Activated CD4-positive, alpha-beta T cell treated with anti-CD3 and anti-CD28 coated beads for 48 hours (primary cell): ENCODE measurements at regions not wholly inside any gene's neighbourhood (a gene's known extent, or its start where the extent isn't known, plus 50 kb on each side); places are given as distances from the start of the nearest gene placed in this dataset.
A peak's percentile ranks its signal among the peaks of the same experiment; 100 is the strongest.

Source experiments
- DNase-seq: peaks from one replicate; pipeline ENCODE4 v3.0.0-alpha.2; 2020

DNA sequence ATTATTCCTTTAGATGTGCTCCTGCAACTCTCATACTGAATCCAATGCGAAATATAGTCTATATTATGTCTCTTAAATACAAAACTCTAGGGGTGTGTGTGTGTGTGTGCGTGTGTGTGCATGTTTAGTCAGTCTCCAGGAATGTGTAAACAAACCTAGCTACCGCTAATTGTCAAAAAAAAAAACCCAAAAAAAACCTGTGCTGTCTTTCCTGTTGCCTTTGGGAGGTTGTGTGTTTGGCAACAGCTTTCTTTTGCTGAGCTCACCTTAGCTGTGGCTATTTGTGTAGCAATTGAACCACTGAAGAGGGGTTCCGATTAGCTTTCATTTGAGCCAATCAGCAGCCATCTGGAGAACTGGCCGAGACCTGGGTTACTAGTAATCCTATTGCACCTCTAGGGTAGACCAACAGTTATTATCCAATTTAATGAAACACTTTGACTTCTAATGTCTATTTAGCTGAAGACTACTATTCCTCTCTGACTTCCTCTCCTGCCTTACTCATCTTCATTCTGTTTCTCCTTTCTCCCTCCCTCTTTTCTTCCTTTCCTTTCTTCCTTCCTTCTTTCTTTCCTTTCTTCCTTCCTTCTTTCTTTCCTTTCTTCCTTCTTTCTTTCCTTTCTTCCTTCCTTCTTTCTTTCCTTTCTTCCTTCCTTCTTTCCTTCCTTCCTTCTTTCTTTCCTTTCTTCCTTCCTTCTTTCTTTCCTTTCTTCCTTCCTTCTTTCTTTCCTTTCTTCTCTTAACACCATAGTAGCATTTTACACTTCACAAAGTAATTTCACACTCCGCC, 471.1 kb downstream of the GBA3 start:
- DNase-seq: no peak

DNA sequence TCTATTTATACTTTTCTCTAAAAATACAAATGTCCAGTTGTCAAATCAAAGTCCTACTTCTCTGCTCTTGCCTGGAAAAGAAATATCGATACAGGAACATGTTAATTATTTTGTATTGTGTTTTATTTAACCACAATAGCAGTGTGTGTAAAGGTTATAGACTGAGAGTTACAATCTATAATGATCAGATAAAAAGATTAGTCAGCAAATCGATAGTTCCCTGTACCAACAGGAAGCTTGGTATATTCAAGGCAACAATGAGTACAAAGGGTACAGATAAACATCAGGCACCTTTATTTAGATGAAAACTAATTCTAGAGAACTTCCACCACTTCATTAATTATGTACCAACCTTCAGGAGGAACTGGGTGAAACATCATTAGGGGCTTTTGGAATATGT, 469.5 kb downstream of the GBA3 start:
- DNase-seq: no peak

DNA sequence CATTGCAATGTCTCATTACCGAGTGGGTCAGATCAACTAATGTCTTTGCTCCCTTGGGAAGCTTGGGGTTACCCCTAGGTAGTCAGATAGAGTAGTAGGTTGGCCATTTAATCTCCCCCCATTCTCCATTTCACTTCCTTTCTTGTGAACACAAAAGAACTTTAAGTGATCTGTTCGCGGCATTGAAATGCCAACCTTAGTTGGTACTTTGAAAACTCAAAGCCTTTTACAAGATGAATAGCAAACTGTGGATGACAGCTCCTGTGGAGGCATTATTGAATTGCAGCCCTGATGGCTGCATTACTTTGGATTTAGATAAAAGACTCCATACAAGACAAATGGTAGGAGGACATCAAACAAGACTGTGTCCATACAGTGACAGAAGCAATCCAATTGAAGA, 469.1 kb downstream of the GBA3 start:
- DNase-seq: no peak

DNA sequence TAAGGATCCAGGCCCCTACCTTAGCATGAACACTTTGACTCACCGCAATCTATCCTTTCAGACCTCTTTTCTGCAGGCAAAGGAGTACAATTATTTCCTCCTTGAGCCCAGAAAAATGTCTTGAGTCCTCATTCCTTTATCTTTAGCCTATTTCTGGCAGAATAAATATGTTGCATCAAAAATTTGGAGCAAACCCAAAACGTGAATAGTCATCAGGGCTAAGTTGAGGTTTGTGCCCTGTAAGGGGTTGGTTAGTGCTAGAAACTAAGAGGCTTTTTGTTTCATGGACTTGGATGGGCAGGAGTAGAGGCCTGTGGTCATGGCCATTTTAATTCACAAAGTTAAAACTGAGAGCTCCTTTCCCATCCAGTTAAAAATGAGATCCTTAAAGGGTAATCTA, 460.3 kb downstream of the GBA3 start:
- no peak for DNase-seq

DNA sequence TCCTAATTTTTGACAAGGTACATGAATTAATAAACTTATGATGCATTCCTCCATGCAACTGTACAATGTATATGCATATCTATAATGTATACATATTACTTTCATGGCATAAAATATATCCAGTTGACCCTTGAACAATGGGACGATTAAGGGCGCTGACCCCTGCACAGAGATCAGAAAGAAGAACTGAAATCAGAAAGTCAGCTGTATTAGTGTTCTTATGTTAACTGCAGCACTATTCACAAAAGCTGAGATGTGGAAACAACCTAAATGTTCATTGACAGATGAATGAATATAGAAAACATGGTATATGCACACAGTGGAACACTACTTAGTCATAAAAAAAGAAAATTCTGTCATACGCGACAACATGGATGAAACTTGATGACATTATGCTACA, 457.1 kb downstream of the GBA3 start:
- no peak for DNase-seq

DNA sequence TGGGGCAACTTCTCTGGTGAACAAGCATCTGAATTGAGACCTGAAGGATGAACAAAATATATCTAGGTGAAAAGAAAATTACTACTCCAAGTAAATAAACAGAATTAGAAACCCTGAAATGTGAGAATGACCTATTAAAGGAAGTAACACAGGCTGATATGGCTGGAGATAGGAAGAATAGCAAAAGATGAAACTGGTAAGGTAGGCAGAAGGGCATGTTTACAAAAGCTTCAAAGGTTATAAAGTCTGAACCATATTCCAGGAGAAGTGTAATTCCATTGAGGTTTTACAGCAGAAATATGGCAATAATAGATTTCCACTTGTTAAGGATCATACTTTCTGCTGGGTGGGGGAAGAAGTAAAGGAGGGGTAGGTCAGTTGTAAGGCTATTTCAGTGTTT, 452.0 kb downstream of the GBA3 start:
- no peak for DNase-seq

DNA sequence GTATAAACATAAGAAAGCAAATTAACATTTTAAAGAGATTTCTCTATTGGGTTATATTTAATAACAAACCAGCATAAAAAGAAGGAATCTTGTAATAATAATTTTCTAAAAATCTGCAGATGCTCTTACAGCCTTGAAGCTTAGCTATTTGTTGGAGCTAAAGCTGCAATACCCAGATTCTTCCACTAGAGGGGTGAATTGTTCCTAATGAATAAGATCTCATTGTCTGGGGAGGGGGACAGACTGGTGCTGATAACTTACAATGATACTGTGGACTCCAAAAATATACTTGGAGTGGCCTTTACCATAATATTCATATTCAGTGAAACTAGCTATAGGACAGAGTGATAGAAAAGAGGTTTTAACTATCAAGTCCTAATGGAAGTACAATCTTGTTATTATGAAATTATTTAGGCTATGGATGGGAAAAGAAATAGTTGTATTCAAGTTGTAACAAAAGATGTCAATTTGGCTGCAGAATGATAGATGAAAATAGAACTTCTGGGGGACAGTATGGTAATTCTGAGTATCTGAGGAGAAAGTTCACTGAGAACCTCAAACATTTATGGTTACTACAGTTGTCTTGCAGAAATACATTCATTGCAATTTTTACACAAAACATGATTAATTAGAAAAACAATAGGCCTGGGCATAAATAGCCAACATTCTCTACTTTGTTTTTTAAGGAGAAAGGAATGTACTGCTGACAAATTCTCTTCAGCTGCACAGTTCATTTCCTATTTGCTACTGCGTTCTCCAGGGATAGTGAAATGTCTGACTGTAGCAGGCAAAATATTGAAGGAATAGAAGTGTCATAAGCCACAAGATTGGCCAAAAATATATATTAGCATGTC, 443.3 kb downstream of the GBA3 start:
- no peak for DNase-seq

DNA sequence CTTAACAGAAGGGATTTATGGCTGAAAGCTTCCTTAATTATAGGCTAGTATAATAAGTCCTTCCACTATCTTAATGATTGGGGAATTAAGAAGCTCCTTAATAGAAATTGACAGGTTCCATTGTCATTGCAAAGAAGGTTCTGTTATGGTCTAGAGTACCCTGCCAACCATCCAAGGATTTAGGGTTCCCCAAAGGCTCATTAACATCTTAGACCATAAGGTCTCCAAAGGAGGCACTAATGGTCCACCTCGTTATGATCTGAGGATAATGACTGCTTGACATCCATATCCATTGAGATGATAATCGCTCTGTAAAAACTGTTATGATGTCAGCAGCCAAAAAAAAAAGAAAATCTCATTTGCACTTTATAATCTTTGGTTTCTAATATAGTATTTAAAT, 441.6 kb downstream of the GBA3 start:
- no peak for DNase-seq

DNA sequence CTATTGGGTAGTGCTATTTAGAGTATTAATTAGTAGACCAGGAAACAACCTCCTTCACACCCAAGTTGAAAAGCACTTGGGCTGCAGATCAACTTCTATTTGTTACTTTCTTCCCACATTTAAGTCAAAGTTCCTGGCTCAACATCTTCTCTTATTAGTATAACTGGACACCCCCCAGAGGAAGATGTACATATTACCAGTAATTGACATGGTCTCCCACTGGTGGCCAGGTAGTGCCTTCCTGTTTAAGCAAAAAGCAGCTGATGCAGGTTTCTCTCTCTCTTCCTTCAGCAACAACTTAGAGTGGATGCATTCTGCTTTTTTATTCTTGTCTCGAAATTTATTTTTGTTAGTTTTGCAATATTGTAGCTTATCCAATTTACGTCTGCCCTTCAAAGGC, 438.1 kb downstream of the GBA3 start:
- no peak for DNase-seq

DNA sequence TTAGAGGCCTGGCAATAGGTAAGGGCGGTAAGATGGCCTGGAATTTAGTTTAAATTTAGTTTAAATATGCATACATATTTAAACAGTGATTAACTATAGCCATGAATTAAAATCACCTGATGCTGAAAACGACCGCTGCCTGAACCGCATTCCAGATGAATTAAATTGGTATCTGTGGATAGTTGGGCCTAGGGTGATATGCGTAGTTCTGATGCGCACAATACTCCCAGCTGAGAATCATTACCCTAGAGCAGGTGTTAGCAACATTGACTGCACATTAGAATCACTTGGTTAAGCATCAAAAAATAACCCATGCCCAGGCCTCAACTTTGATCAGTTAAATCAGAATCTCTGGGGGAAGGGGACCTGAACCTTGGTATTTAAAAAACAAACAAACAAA, 432.4 kb downstream of the GBA3 start:
- DNase-seq: no peak

DNA sequence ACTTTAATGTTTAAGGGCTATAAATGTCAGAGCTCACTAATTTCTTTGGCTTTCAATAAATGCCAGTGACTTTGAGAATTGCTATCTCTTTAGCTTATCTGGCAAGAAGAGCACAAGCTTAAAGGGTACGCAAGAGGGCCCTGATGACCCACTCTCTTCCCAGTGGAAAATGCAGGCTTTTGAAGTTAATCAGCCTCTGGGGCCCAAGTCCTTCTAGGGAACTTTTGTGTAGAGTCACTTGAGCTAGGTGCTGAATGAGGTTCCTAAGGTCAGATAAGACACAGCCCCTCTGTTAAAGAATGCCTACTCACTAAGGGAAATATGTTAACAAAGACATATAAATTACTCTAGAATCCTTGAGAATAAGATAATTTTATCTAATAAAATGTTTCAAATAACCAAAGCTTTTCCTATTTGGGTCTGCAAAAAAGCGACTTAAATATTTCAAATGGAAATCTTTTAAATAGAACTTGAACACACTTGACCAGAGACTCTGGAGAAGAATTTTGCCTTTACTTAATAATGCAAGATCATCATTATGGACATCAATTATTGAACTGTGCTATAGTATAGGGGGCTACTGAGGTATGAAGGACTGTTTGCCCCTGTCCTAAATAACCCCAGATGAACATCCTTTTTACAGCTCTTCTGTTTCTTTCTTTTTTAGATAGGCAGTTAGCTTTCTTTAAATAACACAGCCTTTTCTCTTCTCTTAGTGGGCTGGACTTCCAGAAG, 430.1 kb downstream of the GBA3 start:
- DNase-seq: no peak

DNA sequence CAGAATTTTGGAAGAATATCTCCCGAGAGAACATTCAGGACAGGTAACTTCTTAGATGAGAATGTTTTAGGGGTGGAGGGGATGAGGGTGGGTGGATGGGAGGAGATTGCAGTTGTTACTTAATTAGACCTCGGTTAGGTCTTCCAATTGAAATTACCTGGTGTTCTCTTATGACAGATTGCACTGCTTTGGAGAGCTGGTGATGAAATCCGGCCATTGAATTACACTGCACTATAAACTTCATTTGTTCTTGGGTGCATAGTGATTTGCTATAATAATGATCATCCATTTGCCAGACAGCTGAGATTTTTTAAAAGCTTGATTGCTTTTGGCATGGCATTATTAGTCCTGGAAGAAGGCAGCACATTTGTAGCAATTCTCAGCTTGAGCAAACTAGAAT, 427.6 kb downstream of the GBA3 start:
- DNase-seq: no peak

DNA sequence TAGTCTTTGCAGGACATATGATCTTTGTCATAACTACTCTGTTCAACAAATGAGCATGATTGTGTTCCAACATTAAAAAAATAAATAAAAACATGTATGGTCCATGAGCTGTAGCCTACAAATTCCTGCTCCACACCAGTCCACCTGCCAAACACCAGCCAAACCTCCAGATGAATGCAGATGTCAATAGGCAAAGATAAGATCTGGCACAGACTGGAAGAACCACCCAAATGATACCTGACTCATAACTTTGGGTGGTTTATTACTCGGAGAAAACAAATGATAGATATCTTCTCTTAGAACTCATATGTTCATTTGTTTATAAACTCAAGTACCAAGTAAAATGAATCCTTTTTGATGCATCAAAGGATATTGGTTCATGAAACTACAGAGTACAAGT, 425.1 kb downstream of the GBA3 start:
- no peak for DNase-seq

DNA sequence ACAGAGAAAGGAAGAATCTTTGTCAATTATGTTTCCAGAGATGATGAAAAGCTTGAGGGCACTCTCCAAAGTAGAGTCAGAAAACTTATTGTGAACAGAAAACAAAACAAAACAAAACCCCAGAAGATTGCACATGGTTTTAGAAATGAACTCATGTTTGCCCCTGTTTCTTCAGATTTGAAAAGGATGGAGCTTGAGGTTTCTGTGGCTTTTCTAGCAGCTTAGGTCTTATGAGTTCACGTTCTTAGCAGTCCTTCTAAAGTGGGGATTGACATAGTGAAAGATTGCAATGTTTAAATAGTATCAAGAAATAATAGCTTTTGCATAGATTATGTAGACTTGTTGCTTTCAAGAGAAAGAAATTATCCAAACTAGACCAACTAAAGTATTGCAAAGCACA, 421.8 kb downstream of the GBA3 start:
- DNase-seq: no peak

DNA sequence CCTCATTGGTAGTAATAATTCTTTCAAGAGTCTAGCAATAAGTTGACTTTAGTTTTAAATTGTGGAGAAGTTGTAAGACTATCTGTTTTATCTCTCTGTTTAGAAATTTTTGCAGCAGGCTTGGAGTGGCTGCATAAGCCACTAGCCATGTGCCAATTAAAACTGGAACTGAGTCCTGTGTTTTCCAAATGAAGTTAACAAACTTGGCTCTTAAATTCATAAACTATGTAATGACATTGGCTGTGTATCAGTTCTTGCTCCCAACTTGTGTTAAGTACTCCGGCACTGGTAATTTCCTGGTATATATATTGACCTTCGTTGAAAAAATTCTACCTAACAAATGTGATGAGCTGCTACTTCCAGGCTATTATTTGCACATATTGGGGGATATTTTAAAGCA, 420.4 kb downstream of the GBA3 start:
- no peak for DNase-seq

DNA sequence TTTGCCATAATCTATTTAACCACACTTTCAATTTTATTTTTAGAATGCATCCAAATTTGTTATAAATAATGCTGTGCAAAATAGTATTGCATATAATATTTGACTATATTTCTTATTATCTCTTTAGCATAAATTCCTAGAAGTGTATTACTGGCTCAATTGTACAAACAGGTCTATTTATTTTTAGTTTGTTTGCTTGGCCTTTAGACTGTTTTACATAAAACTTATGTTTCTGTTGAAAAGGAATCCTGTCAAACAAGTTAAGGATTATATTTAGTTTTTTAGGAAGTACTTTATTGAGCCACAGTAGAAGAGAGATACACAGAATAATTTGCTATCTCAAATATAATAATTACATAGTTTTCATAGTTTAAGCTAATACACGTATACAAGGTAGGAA, 413.8 kb downstream of the GBA3 start:
- no peak for DNase-seq

DNA sequence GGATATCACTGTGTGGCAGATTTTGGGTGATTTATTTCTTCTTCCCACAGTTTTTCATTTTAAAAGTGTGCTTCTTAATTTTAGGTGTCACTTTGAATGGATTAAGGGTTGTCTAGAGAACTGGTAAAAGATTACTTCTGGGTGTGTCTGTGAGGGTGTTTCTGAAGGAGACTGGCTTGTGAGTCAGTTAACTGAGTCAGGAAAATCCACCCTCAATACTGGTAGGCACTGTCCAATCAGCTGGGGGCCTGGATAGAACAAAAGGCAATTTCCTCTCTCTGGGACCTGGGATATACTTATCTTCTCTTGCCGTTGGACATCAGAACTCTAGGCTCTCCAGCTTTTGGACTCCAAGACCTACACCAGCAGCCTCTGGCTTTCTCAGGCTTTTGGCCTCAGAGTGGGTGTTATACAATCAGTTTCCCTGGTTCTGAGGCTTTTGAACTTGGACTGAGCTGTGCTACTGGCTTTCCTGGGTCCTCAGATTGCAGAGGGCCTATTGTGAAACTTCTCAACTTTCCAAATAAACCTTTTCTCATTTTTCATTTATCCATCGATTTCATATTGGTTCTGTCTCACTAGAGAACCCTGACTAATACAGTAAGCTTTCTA, 413.1 kb downstream of the GBA3 start:
- no peak for DNase-seq

DNA sequence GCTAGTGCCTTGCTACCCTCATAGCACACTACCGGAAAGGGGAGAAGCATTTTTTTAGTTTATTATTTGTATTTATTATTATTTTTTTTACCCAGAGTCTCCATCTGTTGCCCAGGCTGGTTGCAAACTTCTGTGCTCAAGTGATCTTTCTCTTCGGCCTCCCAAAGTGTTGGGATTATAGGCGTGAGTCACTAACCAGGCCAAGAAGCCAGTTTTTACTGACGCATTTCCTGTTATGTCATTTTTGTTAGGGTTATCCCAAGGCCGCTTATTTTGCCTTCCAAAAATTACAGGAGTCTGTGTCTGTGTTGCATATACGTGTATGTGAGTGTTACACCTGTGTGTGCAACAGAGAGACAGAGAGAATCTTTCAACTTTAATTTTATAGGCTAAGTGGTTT, 404.5 kb downstream of the GBA3 start:
- no peak for DNase-seq

DNA sequence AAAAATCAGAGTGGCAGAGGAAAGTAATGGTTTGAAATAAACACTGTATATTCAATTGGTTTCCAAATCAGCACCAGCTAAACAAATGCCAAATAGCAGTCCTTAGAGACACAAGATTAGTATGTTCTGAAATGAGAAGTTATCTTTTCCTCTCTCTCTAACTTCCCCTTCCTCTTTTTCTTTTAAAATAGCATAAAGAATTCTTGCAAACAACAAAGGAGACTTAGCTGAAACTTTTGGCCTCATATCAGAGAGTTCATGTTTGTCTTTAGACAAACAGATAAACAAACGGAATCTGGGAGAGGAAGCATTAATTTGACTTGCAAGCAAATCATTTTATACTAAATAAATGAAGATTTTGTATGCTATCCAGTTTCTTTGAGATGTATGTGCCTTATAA, 399.0 kb downstream of the GBA3 start:
- no peak for DNase-seq

DNA sequence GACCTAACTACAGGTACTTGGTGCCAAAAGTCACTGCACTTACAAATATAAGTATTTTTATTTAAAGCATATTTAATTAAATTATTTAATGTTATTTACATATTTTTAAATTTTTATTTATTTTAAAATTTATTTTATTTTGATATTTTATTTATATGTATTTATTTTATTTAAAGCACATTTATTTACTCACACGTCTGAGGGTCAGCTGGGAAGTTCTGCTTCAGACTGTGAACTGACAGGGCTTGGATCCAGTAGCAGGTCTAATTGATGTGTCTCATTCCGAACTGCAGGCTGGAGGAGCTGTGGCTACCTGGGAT, 392.5 kb downstream of the GBA3 start:
- no peak for DNase-seq

DNA sequence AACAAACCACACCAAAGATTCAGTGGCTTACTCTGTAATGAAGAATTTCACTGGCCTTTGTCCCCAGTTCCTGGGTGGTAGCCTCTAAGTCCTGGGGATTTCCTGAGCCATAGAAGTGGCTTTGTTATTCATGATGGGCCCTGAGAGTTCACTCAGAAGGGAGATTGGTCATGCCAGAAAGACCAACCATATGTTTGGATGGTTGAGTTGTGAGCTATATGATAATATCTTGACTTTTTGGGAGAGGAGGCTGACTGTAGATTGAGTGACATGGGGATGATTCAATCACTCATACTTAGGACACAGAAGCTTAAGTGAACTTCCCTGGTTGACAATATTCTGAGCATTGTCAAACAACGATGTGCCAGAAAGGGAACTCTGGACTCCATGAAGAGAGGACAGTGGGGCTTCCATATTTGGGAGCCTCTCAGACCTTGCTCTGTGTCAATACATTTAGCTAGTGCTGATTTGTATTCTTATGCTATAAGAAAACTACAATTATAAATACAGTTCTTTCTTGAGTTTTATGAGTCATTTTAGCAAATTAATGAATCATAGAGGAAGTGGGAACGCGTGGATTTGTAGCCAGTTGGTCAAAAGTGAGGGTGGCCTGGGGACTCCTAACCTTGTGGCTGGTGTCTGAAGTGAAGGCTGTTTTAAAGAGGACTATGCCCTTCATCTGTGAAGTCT, 392.0 kb downstream of the GBA3 start:
- DNase-seq: no peak

DNA sequence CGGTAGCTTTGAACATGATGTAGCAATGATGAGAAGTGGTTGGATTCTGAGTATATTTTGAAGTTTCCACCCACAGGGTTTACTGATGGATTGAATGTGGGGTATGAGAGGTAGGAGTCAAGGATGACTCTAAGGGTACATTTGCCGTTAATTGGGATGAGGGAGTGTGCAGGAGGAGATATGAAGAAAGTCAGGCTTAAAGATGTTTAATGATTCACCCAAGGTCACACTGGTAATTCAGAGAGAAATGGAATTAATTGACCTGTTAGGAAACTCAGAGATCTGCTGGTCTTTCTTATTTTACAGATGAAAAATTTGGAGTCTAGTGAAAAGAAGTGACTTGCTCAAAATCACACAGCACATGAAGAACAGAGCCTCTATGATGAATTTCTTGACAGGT, 390.7 kb downstream of the GBA3 start:
- no peak for DNase-seq

DNA sequence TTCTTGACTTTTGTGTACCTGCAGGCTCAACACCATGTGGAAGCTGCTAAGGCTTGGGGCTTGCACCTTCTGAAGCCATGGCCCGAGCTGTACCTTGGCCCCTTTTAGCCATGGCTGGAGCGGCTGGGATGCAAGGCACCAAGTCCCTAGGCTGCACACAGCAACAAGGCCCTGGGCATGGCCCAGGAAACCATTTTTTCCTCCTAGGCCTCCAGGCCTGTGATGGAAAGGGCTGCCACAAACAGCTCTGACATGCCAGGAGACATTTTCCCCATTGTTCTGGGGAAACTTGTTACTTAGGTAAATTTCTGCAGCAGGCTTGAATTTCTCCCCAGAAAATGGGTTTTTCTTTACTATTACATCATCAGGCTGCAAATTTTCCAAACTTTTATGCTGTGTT, 387.4 kb downstream of the GBA3 start:
- peak; percentile 2 for DNase-seq
